ENCODE measurements at regions not wholly inside any gene's neighbourhood (a gene's known extent, or its start where the extent isn't known, plus 50 kb on each side); places are given as distances from the start of the nearest gene placed in this dataset.
"Not testable (repeated sequence)": the region's sequence is repeated elsewhere in the genome, so short reads cannot be mapped to it uniquely, and the experiment has no call there.

DNA sequence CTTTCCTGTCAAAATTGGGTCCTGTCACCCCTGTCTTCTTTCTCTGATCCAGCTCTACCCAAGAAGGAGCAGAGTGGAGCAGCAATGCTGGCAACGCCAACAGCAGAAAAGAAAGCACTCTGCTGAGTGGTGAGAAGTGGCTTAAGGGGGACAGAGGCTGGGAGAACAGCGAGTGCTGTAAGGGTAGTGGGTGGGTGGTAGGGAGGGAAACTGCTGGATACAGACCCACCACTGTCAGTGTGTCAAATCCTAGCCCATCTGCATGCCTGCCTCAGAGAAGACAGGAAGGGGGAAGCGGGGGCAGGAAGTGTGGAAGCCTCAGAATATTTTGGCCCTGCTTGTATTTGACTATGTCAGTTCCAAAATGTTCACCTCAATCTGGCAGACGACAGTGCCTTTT is 170.4 kb upstream of the MAST4 start:
- no peak for ATAC-seq

DNA sequence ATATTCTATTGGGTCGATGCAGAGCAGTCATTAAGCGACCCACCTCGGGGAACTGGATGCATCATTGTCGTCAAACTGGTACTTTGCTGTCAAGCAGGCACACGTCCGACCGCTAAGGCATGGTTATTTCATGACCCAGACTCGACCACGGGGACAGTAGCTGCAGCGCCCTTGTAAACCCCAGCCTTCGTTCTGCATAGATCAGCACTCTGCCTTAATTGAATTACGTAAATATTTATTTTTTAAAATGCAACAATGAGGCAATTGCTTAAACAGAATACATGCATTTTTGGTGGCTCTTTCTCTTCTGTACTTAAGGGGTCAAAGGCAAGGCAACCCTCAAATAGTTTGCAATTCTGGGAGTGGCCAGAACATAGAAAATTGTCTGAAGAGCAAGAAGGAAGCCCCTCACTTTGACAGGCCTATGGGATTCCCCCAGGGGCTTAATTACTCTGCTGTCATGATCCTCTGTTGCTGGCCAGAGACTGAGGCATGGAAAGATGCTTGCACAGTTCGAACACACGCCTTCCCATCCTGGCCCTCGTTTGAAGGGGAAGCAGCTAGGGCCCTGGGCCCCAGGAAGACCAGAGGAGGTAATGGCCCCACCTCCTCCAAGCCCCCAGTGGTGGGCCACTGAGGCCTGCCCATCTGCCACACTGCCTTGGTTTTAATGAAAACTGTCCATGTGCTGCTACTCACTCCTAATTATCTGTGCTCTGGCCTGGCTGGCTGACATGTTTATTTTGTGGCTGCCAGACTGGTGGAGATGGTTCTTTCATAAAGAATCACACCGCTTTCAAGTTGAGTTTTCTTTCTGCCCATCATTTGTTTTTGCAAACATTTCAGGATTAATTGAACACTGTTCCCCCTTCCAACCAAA is 169.7 kb upstream of the MAST4 start:
- ATAC-seq, result no peak

DNA sequence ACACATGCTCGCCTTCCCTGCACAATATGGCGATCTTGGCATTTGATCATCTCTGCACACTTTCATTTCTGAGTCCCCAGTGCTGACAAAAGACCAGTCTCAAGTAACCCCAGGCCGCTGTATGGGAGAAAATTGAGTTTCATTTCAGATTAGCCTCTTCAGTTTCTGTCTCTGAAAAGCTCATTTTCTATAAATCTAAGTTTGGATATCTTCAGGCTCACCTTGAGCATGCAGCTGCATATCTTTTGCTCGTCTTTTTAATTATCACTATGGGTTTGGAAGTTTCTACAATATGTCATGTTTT is 169.1 kb upstream of the MAST4 start:
- no peak for ATAC-seq

GRCh38 chr5:66436721-66437120 is 159.5 kb upstream of the MAST4 start:
- ATAC-seq, result no peak

DNA sequence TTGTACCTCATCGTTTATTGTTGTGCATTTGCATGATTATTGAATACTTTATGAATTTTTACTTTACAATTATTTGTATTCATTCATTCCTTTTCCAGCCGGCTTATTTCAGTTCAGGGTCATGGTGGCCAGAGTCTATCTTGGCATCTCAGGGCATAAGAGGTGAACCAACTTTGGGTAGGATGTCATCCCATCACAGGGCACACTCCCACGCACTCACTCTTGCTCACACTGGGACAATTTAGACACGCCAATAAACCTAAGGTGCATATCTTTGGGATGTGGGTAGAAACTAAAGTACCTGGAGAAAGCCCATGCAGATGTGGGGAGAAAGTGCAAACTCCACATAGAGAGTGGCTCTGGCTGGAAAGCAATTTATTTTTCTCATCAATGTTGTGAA is 158.1 kb upstream of the MAST4 start:
- ATAC-seq, result no peak

DNA sequence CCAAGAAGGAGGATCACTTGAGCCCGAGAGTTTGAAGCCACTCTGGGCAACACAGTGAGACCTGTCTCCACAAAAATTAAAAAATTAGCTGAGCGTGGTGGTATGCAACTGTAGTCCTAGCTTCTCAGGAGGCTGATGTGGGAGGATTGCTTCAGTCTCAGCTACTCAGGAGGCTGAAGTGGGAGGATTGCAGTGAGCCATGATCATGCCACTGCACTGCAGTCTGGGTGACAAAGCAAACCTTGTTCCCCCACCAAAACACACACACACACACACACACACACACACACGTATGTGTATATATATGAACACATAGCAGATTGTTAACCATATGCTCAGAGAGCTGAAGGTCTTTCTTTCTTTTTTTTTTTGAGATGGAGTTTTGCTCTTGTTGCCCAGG is 157.5 kb upstream of the MAST4 start:
- ATAC-seq, result no peak

DNA sequence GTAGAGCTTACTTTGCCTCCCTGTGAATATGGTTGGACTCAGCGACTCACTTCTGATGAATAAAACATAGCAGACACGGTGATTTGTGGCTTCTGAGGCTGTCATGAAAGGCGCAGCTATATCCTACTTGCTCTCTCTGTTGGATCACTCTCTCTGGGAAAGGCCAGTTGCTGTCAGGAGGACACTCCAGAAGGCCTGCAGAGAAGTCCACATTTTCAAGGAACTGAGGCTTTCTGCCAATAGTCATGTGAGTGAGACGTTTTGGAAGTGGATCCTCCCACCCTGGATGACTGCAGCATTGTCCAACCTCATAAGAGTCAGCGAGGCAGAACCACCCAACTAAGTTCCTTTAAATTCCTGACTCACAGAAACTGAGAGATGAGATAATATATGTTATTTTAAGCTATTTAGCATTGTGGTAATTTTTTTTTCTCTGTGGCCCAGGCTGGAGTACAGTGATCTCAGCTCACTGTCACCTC is 156.0 kb upstream of the MAST4 start:
- peak; percentile 74 to 81 for ATAC-seq

GRCh38 chr5:66441351-66441750 is 154.8 kb upstream of the MAST4 start:
- ATAC-seq, result no peak

GRCh38 chr5:66442951-66443445 is 153.2 kb upstream of the MAST4 start:
- ATAC-seq, result no peak

DNA sequence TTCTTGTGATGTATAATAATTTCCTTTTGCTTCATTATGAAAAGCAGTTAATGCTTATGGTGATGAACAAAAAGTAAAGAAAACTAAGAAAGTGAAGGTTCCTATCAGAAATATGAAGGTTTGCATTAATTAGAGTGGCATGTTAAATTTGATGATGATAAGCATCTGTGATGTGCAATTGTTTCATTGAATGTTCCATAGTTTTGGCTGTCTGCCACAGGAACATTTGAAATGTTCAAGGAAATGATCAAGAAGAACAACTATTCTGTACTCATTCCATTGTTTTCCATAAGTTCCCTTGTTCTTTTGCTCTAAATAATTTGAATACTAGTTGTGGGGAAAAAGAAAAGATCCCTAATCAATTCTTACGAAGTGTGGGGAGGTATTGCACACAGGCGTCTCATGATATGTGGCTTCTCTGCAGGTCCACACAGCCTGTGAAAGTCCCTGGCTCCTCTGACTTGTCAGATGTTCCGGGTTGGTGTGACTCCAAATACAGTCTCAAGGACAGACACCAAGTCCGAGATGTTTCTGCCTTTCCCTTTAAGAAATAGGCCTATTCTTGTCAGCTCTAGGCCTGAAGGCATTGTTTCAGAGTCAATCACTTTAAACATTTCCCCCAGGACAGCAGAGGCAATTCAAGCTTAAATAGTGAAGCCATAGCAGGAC is 152.6 kb upstream of the MAST4 start:
- ATAC-seq, result no peak

DNA sequence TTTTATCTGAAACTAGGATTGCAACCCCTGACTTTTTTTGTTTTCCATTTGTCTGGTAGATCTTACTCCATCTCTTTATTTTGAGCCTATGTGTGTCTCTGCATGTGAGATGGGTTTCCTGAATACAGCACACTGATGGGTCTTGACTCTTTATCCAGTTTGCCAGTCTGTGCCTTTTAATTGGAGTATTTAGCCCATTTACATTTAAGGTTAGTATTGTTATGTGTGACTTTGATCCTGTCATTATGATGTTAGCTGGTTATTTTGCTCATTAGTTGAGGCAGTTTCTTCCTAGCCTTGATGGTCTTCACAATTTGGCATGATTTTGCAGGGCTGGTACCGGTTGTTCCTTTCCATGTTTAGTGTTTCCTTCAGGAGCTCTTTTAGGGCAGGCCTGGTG is 148.1 kb upstream of the MAST4 start:
- not testable (repeated sequence) for ATAC-seq

DNA sequence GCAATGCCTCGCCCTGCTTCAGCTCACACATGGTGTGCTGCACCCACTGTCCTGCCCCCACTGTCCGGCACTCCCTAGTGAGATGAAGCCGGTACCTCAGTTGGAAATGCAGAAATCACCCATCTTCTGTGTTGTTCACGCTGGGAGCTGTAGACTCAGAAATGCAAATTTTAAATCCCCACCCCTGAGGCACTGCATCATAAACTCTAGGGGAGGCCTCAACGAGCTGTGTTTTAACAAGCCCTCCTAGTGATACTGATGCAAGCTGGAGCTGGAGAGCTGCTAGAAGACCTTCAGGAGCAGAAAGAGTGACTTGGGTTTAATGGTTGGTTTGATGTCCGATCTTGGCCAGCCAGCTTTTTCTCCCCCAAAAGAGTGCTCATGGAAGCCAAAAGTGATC is 146.0 kb upstream of the MAST4 start:
- no peak for ATAC-seq

DNA sequence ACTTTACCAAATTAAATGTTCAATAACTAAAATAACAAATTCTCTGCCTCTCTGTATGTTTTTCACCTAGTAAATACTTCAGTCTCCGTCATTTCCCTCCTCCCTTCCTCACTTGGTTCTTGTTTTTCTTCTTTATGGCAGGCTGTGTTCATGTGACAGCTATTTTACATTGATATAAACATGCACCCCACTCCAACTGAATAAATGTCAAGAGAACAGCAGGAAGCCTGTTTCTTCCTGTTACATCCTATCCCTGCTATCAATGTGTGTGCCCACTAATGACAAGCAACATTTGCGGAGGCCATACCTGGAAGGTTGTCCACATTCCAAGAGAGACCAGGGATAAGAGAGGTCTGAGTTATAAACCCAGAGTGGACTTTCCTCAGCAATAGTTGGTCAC is 145.2 kb upstream of the MAST4 start:
- ATAC-seq, result no peak

GRCh38 chr5:66452109-66452508 is 144.1 kb upstream of the MAST4 start:
- no peak for ATAC-seq

DNA sequence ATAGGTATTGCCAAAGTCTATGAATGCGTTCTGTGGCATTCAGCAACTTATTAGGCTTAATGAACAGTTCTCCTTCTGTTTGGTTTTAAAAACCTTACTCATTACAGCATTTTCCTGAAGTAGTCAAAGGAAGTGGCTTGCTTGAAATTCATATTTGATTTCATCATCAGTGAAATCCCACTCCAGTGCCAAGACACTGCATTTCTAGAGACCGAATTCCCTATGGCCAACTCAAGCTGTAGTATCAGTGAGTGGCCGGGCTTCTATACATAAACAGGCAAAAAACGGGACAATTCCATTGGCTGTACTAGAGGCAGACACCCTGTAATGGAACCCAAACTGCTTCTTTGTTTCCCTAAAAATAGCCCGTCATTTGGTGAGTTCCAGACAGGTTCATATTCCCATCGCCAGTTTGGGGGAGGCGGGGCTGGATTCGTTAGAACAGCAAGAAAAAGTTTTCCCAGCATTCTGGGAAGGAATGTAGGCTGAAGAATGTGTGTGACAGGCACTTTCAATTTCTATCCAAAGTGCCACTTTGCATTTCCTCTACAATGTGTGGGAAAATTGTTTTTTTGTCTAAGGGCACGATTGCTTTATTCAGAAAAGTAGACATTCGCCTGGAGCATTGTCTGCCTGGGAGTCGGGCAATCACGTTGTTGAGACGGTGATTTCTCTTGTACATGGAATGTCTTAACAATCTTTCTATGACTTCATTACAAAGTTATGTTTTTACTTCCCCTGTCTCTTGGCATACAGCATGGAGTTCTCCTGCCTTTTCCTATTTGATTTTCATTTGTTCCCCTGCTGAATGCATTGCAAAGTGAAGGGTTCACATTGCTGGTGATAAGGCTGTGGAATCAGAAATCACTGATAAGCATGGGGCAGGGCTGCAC is 141.8 kb upstream of the MAST4 start:
- no peak for ATAC-seq

- no peak for ATAC-seq
Measured at GRCh38 chr5:66459728-66460127, 136.5 kb upstream of the MAST4 start.

- no peak for ATAC-seq
Measured at GRCh38 chr5:66467564-66467963, 128.6 kb upstream of the MAST4 start.

GRCh38 chr5:66469684-66470083 is 126.5 kb upstream of the MAST4 start:
- no peak for ATAC-seq

GRCh38 chr5:66472010-66472409 is 124.2 kb upstream of the MAST4 start:
- ATAC-seq, result no peak

DNA sequence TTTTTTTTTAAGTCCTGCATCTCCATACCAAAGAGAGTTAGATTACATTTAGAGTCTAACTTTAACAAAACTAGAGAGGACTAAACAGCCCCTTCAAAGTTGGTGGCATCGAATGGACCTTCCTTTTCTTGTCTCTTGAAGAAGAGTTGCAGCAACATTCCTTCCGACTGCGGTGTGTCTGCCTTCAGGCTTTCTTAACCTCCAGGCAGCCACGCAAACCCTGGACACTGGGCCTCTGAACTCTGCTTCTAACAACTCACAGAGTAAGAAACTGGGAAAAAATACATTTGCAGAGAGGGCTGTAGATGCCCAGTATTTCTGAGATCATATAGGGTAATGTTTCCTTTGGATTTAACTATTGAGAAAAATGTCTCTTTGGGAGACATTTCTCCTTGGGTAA is 120.5 kb upstream of the MAST4 start:
- no peak for ATAC-seq

DNA sequence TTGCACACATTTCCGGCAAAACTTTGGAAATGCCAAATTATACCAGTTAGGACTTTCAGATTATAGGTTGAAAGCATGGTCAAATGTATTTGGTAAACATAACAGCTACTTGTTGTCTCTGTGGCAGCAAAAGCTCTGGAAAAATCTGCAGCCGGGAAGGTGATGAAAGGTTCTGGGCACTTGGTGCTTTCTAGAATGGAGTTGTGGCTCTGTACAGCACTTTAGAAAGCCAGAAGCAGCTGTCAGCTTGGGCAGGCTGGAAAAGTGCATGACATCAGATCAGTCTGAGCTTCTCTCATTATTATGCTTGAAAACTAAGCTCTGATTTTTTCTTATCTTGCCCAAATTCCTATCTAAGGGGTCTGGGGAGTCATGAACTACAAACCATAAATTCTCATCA is 118.6 kb upstream of the MAST4 start:
- no peak for ATAC-seq

- no peak for ATAC-seq
Measured at GRCh38 chr5:66494437-66494836, 101.8 kb upstream of the MAST4 start.

- ATAC-seq, result no peak
Measured at GRCh38 chr5:66498791-66499207, 97.4 kb upstream of the MAST4 start.

Data from activated CD4-positive, CD25-positive, alpha-beta regulatory T cell treated with anti-CD3 and anti-CD28 coated beads, Interleukin-2, amount 50 U/mL, for 24 hours (primary cell).